ENCODE measurements at regions not wholly inside any gene's neighbourhood (a gene's known extent, or its start where the extent isn't known, plus 50 kb on each side); places are given as distances from the start of the nearest gene placed in this dataset.

- no peak for TF ChIP-seq SOX13 (IDR thresholded peaks at IDR 0.05)
- peak in 1 of 2 experiments; percentile 67; a peak in 2 of 4 replicates for TF ChIP-seq SOX13 (CRISPR knock-in tag; conservative IDR thresholded peaks at IDR 0.05 in 1 of 2, IDR thresholded peaks at IDR 0.05 in 1 of 2)
- peak; percentile 55 for TF ChIP-seq MAFF (IDR thresholded peaks at IDR 0.05; ENCODE audit: low read depth, low read length)
- TF ChIP-seq KLF12 (CRISPR knock-in tag; IDR thresholded peaks at IDR 0.05; ENCODE audit: borderline replicate concordance), result no peak
- no peak for TF ChIP-seq SRSF9 (IDR thresholded peaks at IDR 0.05; ENCODE audit: borderline replicate concordance, insufficient read depth, low read depth, low read length, poor library complexity, severe bottlenecking)
- TF ChIP-seq HNF1B (CRISPR knock-in tag; IDR thresholded peaks at IDR 0.05), result no peak
- no peak for TF ChIP-seq TRIM24 (CRISPR knock-in tag; IDR thresholded peaks at IDR 0.05)
- TF ChIP-seq ZNF772 (CRISPR knock-in tag; IDR thresholded peaks at IDR 0.05), result no peak
- no peak for TF ChIP-seq ZNF430 (CRISPR knock-in tag; IDR thresholded peaks at IDR 0.05)
- TF ChIP-seq REST (IDR thresholded peaks at IDR 0.05; ENCODE audit: borderline replicate concordance in 1 of 2, low read depth in 1 of 2, low read length in 2 of 2), result no peak
- no peak for TF ChIP-seq CREB1 (IDR thresholded peaks at IDR 0.05)
- TF ChIP-seq CREB1 (CRISPR knock-in tag; IDR thresholded peaks at IDR 0.05), result peak; percentile 51; the same call in 1 of the 2 replicates
- TF ChIP-seq ZNF234 (CRISPR knock-in tag; conservative IDR thresholded peaks at IDR 0.05), result no peak
- no peak for TF ChIP-seq ATF7-NPFF (CRISPR knock-in tag; IDR thresholded peaks at IDR 0.05; ENCODE audit: low read depth)
- no peak for TF ChIP-seq CHCHD3 (CRISPR knock-in tag; IDR thresholded peaks at IDR 0.05)
- TF ChIP-seq MXD1 (CRISPR knock-in tag; IDR thresholded peaks at IDR 0.05), result no peak
- TF ChIP-seq ZNF550 (CRISPR knock-in tag; IDR thresholded peaks at IDR 0.05; ENCODE audit: borderline replicate concordance), result no peak
- no peak for TF ChIP-seq TBX3 (IDR thresholded peaks at IDR 0.05; ENCODE audit: borderline replicate concordance)
- no peak for TF ChIP-seq ZNF746 (CRISPR knock-in tag; IDR thresholded peaks at IDR 0.05)
- TF ChIP-seq SRSF1 (optimal IDR thresholded peaks at IDR 0.05; ENCODE audit: low read depth, low read length), result no peak
- peak; percentile 32 for TF ChIP-seq TEAD3 (CRISPR knock-in tag; optimal IDR thresholded peaks at IDR 0.05; ENCODE audit: borderline replicate concordance)
- no peak for TF ChIP-seq MLX (CRISPR knock-in tag; IDR thresholded peaks at IDR 0.05)
- no peak for TF ChIP-seq NR3C1 (CRISPR knock-in tag; IDR thresholded peaks at IDR 0.05)
- no peak for TF ChIP-seq SMAD1 (CRISPR knock-in tag; IDR thresholded peaks at IDR 0.05; ENCODE audit: borderline replicate concordance, low read depth)
Measured at GRCh38 chr6:27059621-27060425, 187.7 kb upstream of the PRSS16 start (continued).

Data from HepG2 (cell line).